GM23338 (cell line): ENCODE measurements at regions not wholly inside any gene's neighbourhood (a gene's known extent, or its start where the extent isn't known, plus 50 kb on each side); places are given as distances from the start of the nearest gene placed in this dataset.
A peak's percentile ranks its signal among the peaks of the same experiment; 100 is the strongest.

Experiments
- ATAC-seq: fragments of 200-7000 bp; cut with Tn5 transposase; 3 replicates; pipeline ENCODE4 v1.9.1; 2020
- DNase-seq: peaks from one replicate; pipeline ENCODE4 v3.0.0-alpha.2; 2015; ENCODE audit warnings: low spot score
- H2AFZ ChIP-seq: fragments of 200-600 bp; sonication (generic); 2 replicates; pipeline ENCODE4 v1.8.0; 2016; ENCODE audit warnings: antibody characterized with exemption, mild to moderate bottlenecking, moderate library complexity
- H3F3A ChIP-seq: fragments of 200-600 bp; sonication (generic); replicated peaks from 2 replicates; pipeline ENCODE4 v1.8.0; 2017; ENCODE audit warnings: antibody characterized with exemption, mixed run types, low read depth
- H3K27ac ChIP-seq: fragments of 200-600 bp; sonication (generic); 2 replicates; pipeline ENCODE4 v1.6.1; 2016; ENCODE audit warnings: low read depth
- H3K27me3 ChIP-seq: fragments of 200-600 bp; sonication (generic); 2 replicates; pipeline ENCODE4 v1.8.0; 2016; ENCODE audit warnings: mild to moderate bottlenecking, mixed run types, moderate library complexity; ENCODE audit not compliant: insufficient read depth
- H3K36me3 ChIP-seq: fragments of 200-600 bp; sonication (generic); 2 replicates; pipeline ENCODE4 v1.8.0; 2016; ENCODE audit warnings: mild to moderate bottlenecking; ENCODE audit not compliant: insufficient read depth
- H3K4me1 ChIP-seq: fragments of 200-600 bp; sonication (generic); 2 replicates; pipeline ENCODE4 v1.8.0; 2016; ENCODE audit warnings: mild to moderate bottlenecking, moderate library complexity; ENCODE audit not compliant: insufficient read depth
- H3K4me2 ChIP-seq: fragments of 200-600 bp; sonication (generic); 2 replicates; pipeline ENCODE4 v1.7.1; 2017; ENCODE audit warnings: mixed run types
- H3K4me3 ChIP-seq: fragments of 200-600 bp; sonication (generic); 2 replicates; pipeline ENCODE4 v1.6.1; 2016; ENCODE audit warnings: mixed run types
- H3K79me2 ChIP-seq: fragments of 200-600 bp; sonication (generic); replicated peaks from 2 replicates; pipeline ENCODE4 v1.8.0; 2017; ENCODE audit warnings: mild to moderate bottlenecking; ENCODE audit not compliant: insufficient read depth
- H3K9me2 ChIP-seq: fragments of 200-600 bp; sonication (generic); 2 replicates; pipeline ENCODE4 v1.8.0; 2017; ENCODE audit not compliant: insufficient read depth
- H4K20me1 ChIP-seq: fragments of 200-600 bp; sonication (generic); replicated peaks from 2 replicates; pipeline ENCODE4 v1.8.0; 2017; ENCODE audit warnings: mild to moderate bottlenecking; ENCODE audit not compliant: insufficient read depth
- H3K27ac Mint-ChIP-seq: 2 replicates; pipeline ENCODE4 v1.8.0; 2020; ENCODE audit warnings: inconsistent platforms, mild to moderate bottlenecking, moderate library complexity, mixed read lengths
- H3K27me3 Mint-ChIP-seq: 3 replicates; pipeline ENCODE4 v1.8.0; 2022; ENCODE audit warnings: low read depth, mild to moderate bottlenecking, moderate library complexity, mixed read lengths, inconsistent platforms; ENCODE audit not compliant: insufficient read depth, poor library complexity
- H3K36me3 Mint-ChIP-seq: 3 replicates; pipeline ENCODE4 v1.8.0; 2021; ENCODE audit warnings: low read depth, mild to moderate bottlenecking, inconsistent platforms, moderate library complexity, mixed read lengths
- H3K4me1 Mint-ChIP-seq: 3 replicates; pipeline ENCODE4 v1.8.0; 2020; ENCODE audit warnings: mild to moderate bottlenecking, inconsistent platforms, mixed read lengths
- H3K4me3 Mint-ChIP-seq: 3 replicates; pipeline ENCODE4 v1.8.0; 2021; ENCODE audit warnings: moderate library complexity, mild to moderate bottlenecking, inconsistent platforms, mixed read lengths
- H3K9me3 Mint-ChIP-seq: 3 replicates; pipeline ENCODE4 v1.8.0; 2020; ENCODE audit warnings: moderate library complexity, mild to moderate bottlenecking, inconsistent platforms, mixed read lengths
- CREB1 ChIP-seq: fragments of 250-450 bp; sonication (Bioruptor Pico); IDR thresholded peaks from 2 replicates; pipeline ENCODE4 v1.5.0; 2020; ENCODE audit warnings: low read depth, mild to moderate bottlenecking, moderate library complexity
- EZH2 ChIP-seq: fragments of 200-600 bp; sonication (generic); IDR thresholded peaks from one replicate; pipeline ENCODE4 v1.8.0; 2017; ENCODE audit warnings: antibody characterized with exemption, mild to moderate bottlenecking, low read depth; ENCODE audit not compliant: unreplicated experiment
- REST ChIP-seq: IDR thresholded peaks from one replicate; pipeline ENCODE4 v1.6.1; 2018; ENCODE audit warnings: antibody characterized with exemption; ENCODE audit not compliant: unreplicated experiment
- ZNF114 ChIP-seq: fragments of 250-450 bp; sonication (Bioruptor Pico); IDR thresholded peaks from 2 replicates; pipeline ENCODE4 v1.5.0; 2020; ENCODE audit warnings: mild to moderate bottlenecking, moderate library complexity
- ZNF331 ChIP-seq: fragments of 250-450 bp; sonication (Bioruptor Pico); IDR thresholded peaks from 2 replicates; pipeline ENCODE4 v1.5.0; 2020; ENCODE audit warnings: low read depth, mild to moderate bottlenecking, moderate library complexity
- TF ChIP-seq, protein P1 (sequence below), 2 experiments: fragments of 200-600 bp in 1 of 2; sonication (generic) in 1 of 2; conservative IDR thresholded peaks; 2 replicates each; pipeline versions ENCODE4 v1.5.1 to v1.6.1; 2016 to 2017; ENCODE audit warnings: antibody characterized with exemption in 2 of 2, low read depth in 2 of 2, mild to moderate bottlenecking in 2 of 2, moderate library complexity in 1 of 2

DNA sequence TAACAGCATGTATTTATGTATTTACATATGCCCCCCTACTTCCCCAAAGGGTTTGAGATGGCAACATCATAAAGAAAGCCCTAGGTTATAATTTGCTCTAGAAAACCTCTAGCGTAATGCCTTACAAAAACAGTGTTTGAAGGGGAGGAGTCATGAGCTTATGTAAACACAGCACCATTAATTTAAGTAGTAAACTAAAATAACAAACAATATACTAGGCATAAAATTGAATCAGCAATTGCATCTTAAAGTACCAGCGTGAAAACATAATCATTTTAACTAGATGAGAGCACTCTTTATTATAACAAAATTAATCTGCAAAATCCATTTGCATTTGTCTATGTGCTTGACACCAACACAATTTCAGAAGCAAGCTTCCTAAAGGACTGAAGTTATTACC is 507.2 kb upstream of the NRP1 start:
- Histone ChIP-seq H3K4me2 (no peak overlapping the region), H3K27ac (no peak overlapping the region), H3K9me2 (peaks cover 3% of the 10 kb centered on the region; the same call in 1 of the 2 replicates), H3K36me3 (no peaks in the 10 kb centered on the region), H3K4me3 (no peak overlapping the region), H3K27me3 (no peaks in the 10 kb centered on the region), H4K20me1 (no peaks in the 10 kb centered on the region), H3F3A (no peaks in the 10 kb centered on the region), H3K79me2 (no peaks in the 10 kb centered on the region), H2AFZ (no peak overlapping the region), H3K4me1 (0 out of 2 replicates have a peak, but pooled peaks cover 4% of the 10 kb centered on the region)
- TF ChIP-seq ZNF114 (CRISPR knock-in tag): no peak
- DNase-seq (no peak), ATAC-seq (no peak)
- no peaks in the 10 kb centered on the region for H3K4me1 Mint-ChIP-seq
- peaks cover 29% of the 10 kb centered on the region for H3K36me3 Mint-ChIP-seq
- peaks cover 27% of the 10 kb centered on the region for H3K9me3 Mint-ChIP-seq
- peaks cover 4% of the 10 kb centered on the region for H3K27me3 Mint-ChIP-seq
- H3K4me3 Mint-ChIP-seq: no peak overlapping the region
- no peak overlapping the region for H3K27ac Mint-ChIP-seq

GRCh38 chr10:33838731-33839130 is 504.3 kb upstream of the NRP1 start:
- H4K20me1 ChIP-seq: no peaks in the 10 kb centered on the region
- H3K27me3 ChIP-seq: no peaks in the 10 kb centered on the region
- H3K9me3 Mint-ChIP-seq: peaks cover 10% of the 10 kb centered on the region
- H3K27me3 Mint-ChIP-seq: peaks cover 4% of the 10 kb centered on the region
- H3K27ac ChIP-seq: no peak overlapping the region
- ATAC-seq (no peak), DNase-seq (no peak)
- no peak overlapping the region for H3K4me2 ChIP-seq
- no peaks in the 10 kb centered on the region; the same call in 1 of the 2 replicates for H3K9me2 ChIP-seq
- H3K4me3 Mint-ChIP-seq: no peak overlapping the region
- no peak overlapping the region for H2AFZ ChIP-seq
- no peak overlapping the region for H3K4me3 ChIP-seq
- no peaks in the 10 kb centered on the region for H3F3A ChIP-seq
- H3K27ac Mint-ChIP-seq: no peak overlapping the region
- H3K4me1 ChIP-seq: 0 out of 2 replicates have a peak, but pooled peaks cover 4% of the 10 kb centered on the region
- H3K79me2 ChIP-seq: no peaks in the 10 kb centered on the region
- TF ChIP-seq ZNF331 (CRISPR knock-in tag): no peak
- no peak for TF ChIP-seq EZH2
- no peak for TF ChIP-seq REST
- no peak for TF ChIP-seq CREB1 (CRISPR knock-in tag)
- H3K36me3 ChIP-seq: no peaks in the 10 kb centered on the region
- H3K4me1 Mint-ChIP-seq: no peaks in the 10 kb centered on the region
- peaks cover 9% of the 10 kb centered on the region for H3K36me3 Mint-ChIP-seq

- Histone ChIP-seq H3K79me2 (no peaks in the 10 kb centered on the region), H3K4me3 (no peak overlapping the region), H3K4me2 (no peak overlapping the region), H2AFZ (no peak overlapping the region), H3K9me2 (peaks cover under 1% of the 10 kb centered on the region; the same call in 1 of the 2 replicates), H3K27ac (no peak overlapping the region), H3K36me3 (no peaks in the 10 kb centered on the region), H3K27me3 (no peaks in the 10 kb centered on the region), H3F3A (no peaks in the 10 kb centered on the region), H3K4me1 (0 out of 2 replicates have a peak, but pooled peaks cover 4% of the 10 kb centered on the region), H4K20me1 (no peaks in the 10 kb centered on the region)
- Mint-ChIP-seq H3K27me3 (peaks cover 4% of the 10 kb centered on the region), H3K9me3 (no peaks in the 10 kb centered on the region; the same call in 1 of the 3 replicates), H3K4me1 (no peaks in the 10 kb centered on the region), H3K4me3 (no peak overlapping the region), H3K27ac (no peak overlapping the region), H3K36me3 (no peaks in the 10 kb centered on the region; the same call in 2 of the 3 replicates)
- no peak for ATAC-seq
- DNase-seq: peak; percentile 5
- no peak for TF ChIP-seq REST
- TF ChIP-seq, protein P1, sequence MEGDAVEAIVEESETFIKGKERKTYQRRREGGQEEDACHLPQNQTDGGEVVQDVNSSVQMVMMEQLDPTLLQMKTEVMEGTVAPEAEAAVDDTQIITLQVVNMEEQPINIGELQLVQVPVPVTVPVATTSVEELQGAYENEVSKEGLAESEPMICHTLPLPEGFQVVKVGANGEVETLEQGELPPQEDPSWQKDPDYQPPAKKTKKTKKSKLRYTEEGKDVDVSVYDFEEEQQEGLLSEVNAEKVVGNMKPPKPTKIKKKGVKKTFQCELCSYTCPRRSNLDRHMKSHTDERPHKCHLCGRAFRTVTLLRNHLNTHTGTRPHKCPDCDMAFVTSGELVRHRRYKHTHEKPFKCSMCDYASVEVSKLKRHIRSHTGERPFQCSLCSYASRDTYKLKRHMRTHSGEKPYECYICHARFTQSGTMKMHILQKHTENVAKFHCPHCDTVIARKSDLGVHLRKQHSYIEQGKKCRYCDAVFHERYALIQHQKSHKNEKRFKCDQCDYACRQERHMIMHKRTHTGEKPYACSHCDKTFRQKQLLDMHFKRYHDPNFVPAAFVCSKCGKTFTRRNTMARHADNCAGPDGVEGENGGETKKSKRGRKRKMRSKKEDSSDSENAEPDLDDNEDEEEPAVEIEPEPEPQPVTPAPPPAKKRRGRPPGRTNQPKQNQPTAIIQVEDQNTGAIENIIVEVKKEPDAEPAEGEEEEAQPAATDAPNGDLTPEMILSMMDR (conservative IDR thresholded peaks at IDR 0.05; ENCODE audit: low read depth in 2 of 2): peak in 1 of 2 experiments; percentile 48; a peak in 2 of 4 replicates
Measured at GRCh38 chr10:33837736-33838135, 503.3 kb upstream of the NRP1 start.
